HepG2 (cell line): ENCODE measurements at regions not wholly inside any gene's neighbourhood (a gene's known extent, or its start where the extent isn't known, plus 50 kb on each side); places are given as distances from the start of the nearest gene placed in this dataset.

Experiments
- BORCS8-MEF2B ChIP-seq: sonication (generic); formaldehyde crosslinking; IDR thresholded peaks from 2 replicates; pipeline ENCODE4 v1.8.0; 2022; ENCODE audit warnings: mild to moderate bottlenecking, missing genetic modification reagents
- CTCF ChIP-seq: sonication (generic); formaldehyde crosslinking; IDR thresholded peaks from 2 replicates; pipeline ENCODE4 v1.5.0; 2020; ENCODE audit warnings: mild to moderate bottlenecking, missing genetic modification reagents, moderate library complexity
- ESRRA ChIP-seq: sonication (generic); formaldehyde crosslinking; IDR thresholded peaks from 2 replicates; pipeline ENCODE4 v1.5.1; 2020; ENCODE audit warnings: mild to moderate bottlenecking, low read depth, missing genetic modification reagents
- FOXM1 ChIP-seq: sonication (generic); formaldehyde crosslinking; IDR thresholded peaks from 2 replicates; pipeline ENCODE4 v1.5.0; 2020; ENCODE audit warnings: missing genetic modification reagents
- TBP ChIP-seq: sonication (generic); formaldehyde crosslinking; IDR thresholded peaks from 2 replicates; pipeline ENCODE4 v1.5.0; 2020; ENCODE audit warnings: missing genetic modification reagents
- TCF7L2 ChIP-seq: IDR thresholded peaks from 2 replicates; pipeline ENCODE4 v1.6.1; 2011; ENCODE audit warnings: mild to moderate bottlenecking, low read depth, low read length, moderate library complexity
- ZBED4 ChIP-seq: sonication (generic); formaldehyde crosslinking; IDR thresholded peaks from 2 replicates; pipeline ENCODE4 v1.4.0; 2020; ENCODE audit warnings: missing genetic modification reagents, borderline replicate concordance
- ZBTB14 ChIP-seq: sonication (generic); formaldehyde crosslinking; IDR thresholded peaks from 2 replicates; pipeline ENCODE4 v1.4.0; 2020; ENCODE audit warnings: missing genetic modification reagents
- ZFP1 ChIP-seq: IDR thresholded peaks from 2 replicates; pipeline ENCODE4 v1.6.1; 2016
- ZNF746 ChIP-seq: sonication (generic); formaldehyde crosslinking; IDR thresholded peaks from 2 replicates; pipeline ENCODE4 v1.8.0; 2022; ENCODE audit warnings: mild to moderate bottlenecking, missing genetic modification reagents
- ZNF776 ChIP-seq: sonication (generic); formaldehyde crosslinking; IDR thresholded peaks from 2 replicates; pipeline ENCODE4 v1.4.0; 2020; ENCODE audit warnings: mild to moderate bottlenecking, missing genetic modification reagents
- ZSCAN9 ChIP-seq: IDR thresholded peaks from 2 replicates; pipeline ENCODE4 v1.6.1; 2016; ENCODE audit warnings: borderline replicate concordance

- TF ChIP-seq ZFP1 = no peak
- no peak for TF ChIP-seq TCF7L2
- TF ChIP-seq ESRRA = no peak
- no peak for TF ChIP-seq ZBED4
- TF ChIP-seq FOXM1 (CRISPR knock-in tag) = no peak
- TF ChIP-seq TBP (CRISPR knock-in tag) = no peak
- TF ChIP-seq BORCS8-MEF2B = no peak
- no peak for TF ChIP-seq ZNF746 (CRISPR knock-in tag)
- no peak for TF ChIP-seq CTCF (CRISPR knock-in tag)
- TF ChIP-seq ZBTB14 (CRISPR knock-in tag) = no peak
- no peak for TF ChIP-seq ZNF776 (CRISPR knock-in tag)
- TF ChIP-seq ZSCAN9 (CRISPR knock-in tag) = no peak
These were observed 145.8 kb upstream of the DCN start for GRCh38 chr12:91328451-91328850.
